GM12878 (cell line): ENCODE measurements at regions not wholly inside any gene's neighbourhood (a gene's known extent, or its start where the extent isn't known, plus 50 kb on each side); places are given as distances from the start of the nearest gene placed in this dataset.

Source experiments
- CBX5 ChIP-seq: sonication (generic); IDR thresholded peaks from 2 replicates; pipeline ENCODE4 v1.6.1; 2016; ENCODE audit warnings: low read depth, moderate library complexity, mild to moderate bottlenecking, inconsistent platforms
- CHD2 ChIP-seq: IDR thresholded peaks from 2 replicates; pipeline ENCODE4 v1.6.1; 2011; ENCODE audit warnings: low read depth, low read length, improper control_type of control experiment, borderline replicate concordance
- MAX ChIP-seq: IDR thresholded peaks from 2 replicates; pipeline ENCODE4 v1.6.1; 2012; ENCODE audit warnings: low read depth, low read length, improper control_type of control experiment
- PBX3 ChIP-seq: IDR thresholded peaks from 2 replicates; pipeline ENCODE4 v1.6.1; 2011; ENCODE audit warnings: mild to moderate bottlenecking, low read depth, low read length, moderate library complexity; ENCODE audit not compliant: insufficient replicate concordance
- RCOR1 ChIP-seq: conservative IDR thresholded peaks from 2 replicates; pipeline ENCODE4 v1.6.1; 2012; ENCODE audit warnings: low read depth, low read length, improper control_type of control experiment
- USF1 ChIP-seq: IDR thresholded peaks from 2 replicates; pipeline ENCODE4 v1.6.1; 2011; ENCODE audit warnings: borderline replicate concordance, low read depth, mild to moderate bottlenecking, moderate library complexity, mixed read lengths, low read length; ENCODE audit not compliant: insufficient read depth; ENCODE audit errors: extremely low read length

- TF ChIP-seq CBX5 (no peak), RCOR1 (no peak), CHD2 (no peak), USF1 (no peak), MAX (no peak), PBX3 (no peak)
Observed at GRCh38 chr11:21771097-21771496, 421.8 kb upstream of the ANO5 start.
